GM18499 (cell line): ENCODE measurements at regions not wholly inside any gene's neighbourhood (a gene's known extent, or its start where the extent isn't known, plus 50 kb on each side); places are given as distances from the start of the nearest gene placed in this dataset.

Experiments
- ATAC-seq: cut with Tn5 transposase; IDR thresholded peaks from one replicate; pipeline ENCODE4 v1.9.1; 2021; ENCODE audit warnings: moderate number of reproducible peaks; ENCODE audit not compliant: insufficient read depth, unreplicated experiment

GRCh38 chr2:193608451-193608850 lies 1413.7 kb upstream of the TMEFF2 start:
- no peak for ATAC-seq

GRCh38 chr2:193590831-193591230 lies 1396.1 kb upstream of the TMEFF2 start:
- no peak for ATAC-seq

DNA sequence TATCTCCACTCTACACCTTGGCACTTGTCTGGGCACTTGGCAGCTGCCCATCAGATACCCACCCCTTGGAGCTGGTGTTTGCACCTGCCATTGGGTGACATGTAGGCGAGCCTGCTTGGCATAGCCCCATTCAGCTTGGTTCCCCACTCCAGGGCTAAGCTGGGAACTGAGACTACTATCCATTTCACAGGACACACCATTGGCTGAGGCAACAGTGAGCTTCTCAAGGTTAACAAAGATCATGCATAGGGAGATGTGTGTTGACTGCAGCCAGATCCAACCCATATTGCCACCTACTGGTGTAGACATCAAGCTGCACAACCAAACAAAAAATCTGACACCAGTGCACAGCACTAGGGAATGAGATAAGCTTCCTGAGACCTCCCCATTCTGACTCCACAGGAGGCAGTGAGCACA lies 1389.8 kb upstream of the TMEFF2 start:
- ATAC-seq, result peak; percentile 85

DNA sequence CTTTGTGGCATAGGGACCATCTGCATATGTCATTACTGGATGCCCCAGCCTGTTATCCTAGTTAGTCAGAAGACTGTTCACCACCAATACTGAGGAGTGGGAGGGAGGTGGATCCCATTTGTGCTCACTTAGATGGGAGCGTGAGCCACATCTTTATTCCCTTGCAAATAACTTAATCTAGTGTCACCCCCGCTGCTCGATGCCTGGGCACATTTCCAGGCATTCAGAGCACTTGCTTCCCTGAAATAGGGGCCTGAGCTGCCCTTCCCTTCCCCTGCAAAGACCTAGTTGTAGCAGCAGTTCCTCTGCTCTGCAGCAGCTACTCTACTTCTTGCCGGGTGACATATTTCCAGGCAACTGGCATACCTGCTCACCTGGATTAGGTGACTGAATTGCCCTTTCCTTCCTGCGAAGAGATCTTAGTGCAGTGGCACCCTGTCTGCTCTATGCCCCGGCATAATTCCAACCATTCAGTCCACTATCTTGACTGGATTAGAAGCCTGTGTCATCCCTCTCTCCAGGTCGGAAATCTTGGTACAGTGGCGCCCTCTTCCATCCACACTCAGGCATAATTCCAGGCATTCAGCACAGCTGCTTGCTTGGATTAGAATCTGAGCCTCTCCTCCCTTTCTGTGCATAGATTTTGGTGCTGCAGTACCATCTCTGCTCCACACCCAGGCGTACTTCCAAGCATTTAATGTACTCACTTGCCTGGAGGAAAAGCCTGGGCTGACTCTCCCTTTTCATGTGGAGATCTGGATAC lies 1389.1 kb upstream of the TMEFF2 start:
- no peak for ATAC-seq

DNA sequence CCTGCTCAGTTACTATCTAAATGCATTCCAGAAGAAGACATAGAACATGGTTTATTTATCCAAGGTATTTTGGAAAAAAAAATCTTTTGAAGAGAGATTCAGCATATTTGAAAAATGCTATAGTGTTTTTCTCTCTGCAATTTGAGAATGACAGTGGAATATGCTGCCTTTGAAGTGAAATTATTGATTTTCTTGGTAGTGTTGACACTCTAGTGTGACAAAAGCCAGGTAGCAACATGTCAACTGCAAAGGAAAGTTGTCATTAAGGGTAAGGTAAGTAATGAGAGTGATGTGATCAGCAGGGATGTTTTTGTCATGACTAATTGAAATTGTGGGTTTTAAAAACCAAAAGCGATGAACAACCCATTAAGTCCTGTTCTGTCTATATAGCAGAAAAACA lies 1387.1 kb upstream of the TMEFF2 start:
- no peak for ATAC-seq

GRCh38 chr2:193580176-193580950 lies 1385.6 kb upstream of the TMEFF2 start:
- ATAC-seq, result no peak

GRCh38 chr2:193566886-193567285 lies 1372.2 kb upstream of the TMEFF2 start:
- no peak for ATAC-seq

GRCh38 chr2:193566276-193566675 lies 1371.5 kb upstream of the TMEFF2 start:
- no peak for ATAC-seq

DNA sequence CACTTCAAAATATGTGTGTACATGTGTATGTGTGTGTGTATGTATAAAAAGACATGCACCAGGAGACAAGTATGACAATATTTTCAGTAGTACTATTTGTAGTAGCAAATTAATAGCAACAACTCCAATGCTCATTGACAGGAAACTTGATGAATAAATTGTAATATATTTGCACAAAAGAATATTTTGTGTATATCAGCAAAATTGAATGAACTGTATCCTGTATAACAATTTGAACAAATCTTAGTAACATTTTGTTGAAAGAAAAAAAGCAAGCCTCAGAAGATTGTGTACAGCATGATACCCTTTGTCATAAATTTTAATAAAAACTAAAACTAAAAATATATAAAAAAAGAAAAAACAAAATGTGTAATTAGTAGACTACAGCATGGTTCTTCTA lies 1367.3 kb upstream of the TMEFF2 start:
- no peak for ATAC-seq

- no peak for ATAC-seq
Observed at GRCh38 chr2:193561054-193561453, 1366.3 kb upstream of the TMEFF2 start.

- ATAC-seq, result no peak
Observed at GRCh38 chr2:193556766-193557470, 1362.2 kb upstream of the TMEFF2 start.

DNA sequence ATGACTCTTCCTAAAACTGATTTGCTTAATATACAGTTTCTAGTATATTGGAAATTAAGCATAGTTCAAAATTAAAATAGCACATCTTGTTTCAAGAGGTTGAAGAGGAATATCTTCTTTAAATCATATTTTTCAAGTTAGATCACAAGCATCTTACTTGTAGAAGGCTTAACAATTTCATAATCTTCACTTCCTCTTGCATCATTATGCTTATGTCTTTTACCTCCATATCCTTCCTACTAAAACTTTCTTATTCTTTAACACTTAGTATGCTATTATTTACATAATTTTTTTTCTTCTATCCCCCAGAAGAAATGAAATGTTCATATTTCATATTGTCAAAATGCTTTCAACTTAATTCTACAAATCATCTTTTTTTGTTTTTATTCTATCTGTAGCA lies 1354.9 kb upstream of the TMEFF2 start:
- no peak for ATAC-seq

DNA sequence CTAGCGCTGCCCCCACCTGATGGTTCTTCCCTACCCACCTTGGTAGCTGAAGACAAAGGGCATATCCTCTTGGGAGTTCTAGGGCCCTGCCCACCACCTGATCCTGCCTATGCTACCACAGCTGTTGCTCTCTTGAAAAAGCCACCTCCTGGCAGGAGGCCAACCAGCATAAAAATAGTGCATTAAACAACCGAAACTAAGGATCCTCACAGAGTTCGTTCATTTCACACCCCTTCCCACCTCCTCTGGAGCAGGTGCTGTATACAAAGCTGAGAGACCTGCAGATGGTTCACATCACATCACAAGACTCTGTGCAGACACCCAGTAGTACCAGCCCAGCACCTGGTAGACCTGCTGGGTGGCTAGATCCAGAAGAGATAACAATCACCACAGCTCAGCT lies 1348.0 kb upstream of the TMEFF2 start:
- no peak for ATAC-seq

DNA sequence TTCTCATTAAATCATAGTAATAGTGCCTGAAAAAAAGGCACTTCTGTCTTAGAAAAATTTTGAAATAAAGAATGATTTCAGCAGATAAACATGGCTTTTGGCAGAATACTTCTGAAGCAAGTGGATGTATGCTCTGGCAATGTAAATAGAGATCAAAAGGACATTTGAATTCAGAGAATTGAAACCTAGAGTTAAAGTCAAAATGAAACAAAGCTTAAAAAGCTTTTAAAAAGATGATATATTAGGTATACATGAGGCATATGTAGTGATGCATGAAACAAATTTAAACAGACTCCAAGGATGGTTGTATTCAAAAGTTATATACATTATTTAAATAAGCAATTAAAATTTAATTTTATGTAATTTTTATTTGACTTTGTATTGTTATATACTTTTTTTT lies 1344.5 kb upstream of the TMEFF2 start:
- peak; percentile 100 for ATAC-seq

- ATAC-seq, result no peak
Observed at GRCh38 chr2:193538061-193538460, 1343.3 kb upstream of the TMEFF2 start.

DNA sequence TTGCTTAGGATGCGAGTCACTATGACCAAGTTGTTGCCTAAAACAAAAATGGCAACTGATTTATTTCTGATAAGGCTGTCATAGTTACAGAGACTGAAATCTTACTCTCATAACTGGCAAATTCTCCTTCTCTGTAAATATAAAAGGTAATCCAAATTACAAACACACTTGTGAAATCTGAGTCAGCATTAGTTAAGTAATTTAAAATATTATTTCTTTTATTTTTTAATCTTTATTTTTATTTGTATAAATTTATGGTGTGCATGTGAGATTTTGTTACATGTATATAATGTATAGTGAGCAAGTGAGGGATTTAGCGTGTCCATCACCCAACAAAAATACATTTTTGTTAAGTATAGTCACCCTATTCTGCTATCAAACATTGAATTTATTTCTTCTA lies 1342.8 kb upstream of the TMEFF2 start:
- no peak for ATAC-seq

DNA sequence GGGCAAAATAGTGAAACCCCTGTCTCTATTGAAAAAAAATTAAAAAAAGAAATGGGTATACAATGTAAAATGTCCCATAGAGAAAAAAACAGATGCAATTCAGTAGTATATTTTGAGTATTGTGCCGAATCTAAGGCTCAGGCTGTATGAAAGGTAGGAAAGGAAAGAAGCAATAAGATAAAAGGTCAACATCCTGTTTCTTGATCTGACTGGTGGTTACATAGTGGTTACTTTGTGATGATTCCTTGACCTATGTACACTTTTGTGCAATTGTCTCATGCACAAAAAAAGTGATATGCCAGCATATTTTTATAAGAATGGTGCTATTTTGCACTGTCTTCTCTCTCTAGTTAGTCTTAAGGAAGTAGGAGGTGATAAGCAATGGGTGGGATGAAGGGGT lies 1333.7 kb upstream of the TMEFF2 start:
- no peak for ATAC-seq

GRCh38 chr2:193527146-193527545 lies 1332.4 kb upstream of the TMEFF2 start:
- no peak for ATAC-seq

- no peak for ATAC-seq
Observed at GRCh38 chr2:193523662-193524061, 1328.9 kb upstream of the TMEFF2 start.

- ATAC-seq, result no peak
Observed at GRCh38 chr2:193521523-193521922, 1326.8 kb upstream of the TMEFF2 start.
